ENCODE measurements at regions not wholly inside any gene's neighbourhood (a gene's known extent, or its start where the extent isn't known, plus 50 kb on each side); places are given as distances from the start of the nearest gene placed in this dataset.

DNA sequence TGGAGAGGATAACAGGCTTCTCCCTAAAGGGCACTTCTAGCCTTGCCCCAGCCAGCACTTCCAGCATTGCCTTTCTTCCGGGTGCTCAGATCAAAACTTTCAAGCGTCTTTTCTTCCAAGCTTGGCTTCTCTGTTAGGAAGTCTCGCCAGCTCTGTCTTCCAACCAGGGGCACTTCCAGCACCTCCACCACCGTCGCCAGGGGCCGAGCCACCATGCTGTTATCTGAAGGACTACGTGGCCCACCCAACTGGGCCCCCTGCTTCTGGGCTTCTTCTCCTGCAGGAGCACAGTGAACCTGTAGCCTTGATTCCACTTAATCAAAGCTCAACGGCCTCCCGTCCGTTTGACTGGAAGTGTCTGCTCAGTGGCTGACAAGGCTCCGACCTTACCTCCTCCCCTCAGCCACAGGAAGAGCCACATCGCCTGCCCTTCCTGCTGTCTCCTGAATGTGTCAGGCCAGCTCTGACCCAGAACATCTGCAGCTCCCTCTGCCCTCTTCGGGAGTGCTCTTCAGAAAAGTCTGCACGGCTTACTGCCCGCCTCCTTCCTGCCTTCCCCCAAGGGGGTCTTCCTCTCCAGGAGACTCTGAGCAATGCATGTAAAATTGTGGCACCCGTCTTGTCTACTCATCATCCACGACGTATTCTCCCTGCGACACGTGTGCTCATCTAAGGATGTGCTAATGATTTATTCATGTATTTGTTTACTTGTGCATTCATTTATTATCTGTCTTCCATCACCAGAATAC, 527.0 kb downstream of the CDH26 start:
- DNase-seq: no peak

- no peak for DNase-seq
These were observed 528.1 kb downstream of the CDH26 start for GRCh38 chr20:60486315-60486714.

GRCh38 chr20:60486937-60487336, 528.7 kb downstream of the CDH26 start:
- no peak for DNase-seq

- DNase-seq: no peak
These were observed 532.2 kb downstream of the CDH26 start for GRCh38 chr20:60490217-60491050.

DNA sequence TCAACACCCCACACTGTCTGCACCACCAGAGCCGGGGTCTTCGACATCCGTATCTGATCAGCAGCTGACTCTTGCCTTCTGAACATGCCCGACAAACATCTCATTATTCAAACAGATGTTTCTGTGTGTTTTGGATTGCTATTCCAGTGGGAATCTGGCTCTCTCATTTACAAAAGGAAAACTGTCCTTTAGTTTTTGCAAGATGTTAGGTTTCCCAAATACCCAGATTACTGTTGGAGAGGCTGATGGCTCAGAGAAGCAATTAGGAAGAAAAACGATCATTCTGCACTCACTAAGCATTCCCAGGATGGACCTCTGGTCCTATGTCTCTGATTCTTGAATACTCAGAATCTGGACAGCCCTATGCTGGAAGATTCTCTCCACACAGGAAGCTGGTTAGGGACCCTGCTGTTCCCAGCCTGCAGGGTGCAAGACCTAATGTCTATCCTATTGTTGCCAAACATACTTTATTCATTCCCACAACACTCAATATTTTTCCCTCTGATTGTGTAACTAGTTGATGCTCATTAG, 532.9 kb downstream of the CDH26 start:
- DNase-seq: no peak

DNA sequence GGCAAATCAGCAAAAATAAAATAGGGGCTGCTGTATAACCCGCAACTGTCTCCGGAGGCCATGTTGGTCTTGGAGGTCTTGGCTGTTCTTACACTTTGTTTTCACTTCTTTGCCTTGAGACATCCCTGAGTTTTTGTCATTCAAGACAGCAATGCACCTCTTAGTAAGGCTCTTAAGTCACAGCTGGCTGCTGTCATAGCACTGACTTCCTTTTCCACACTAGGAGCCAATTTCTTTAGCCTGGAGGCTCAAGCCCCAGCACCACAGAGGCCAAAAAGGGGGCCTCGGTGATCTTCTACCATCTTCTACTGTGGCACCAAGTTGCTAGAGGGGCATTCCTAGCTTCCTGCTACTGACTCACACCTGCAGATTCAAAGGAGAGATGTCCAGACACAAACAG, 536.3 kb downstream of the CDH26 start:
- DNase-seq: no peak

DNA sequence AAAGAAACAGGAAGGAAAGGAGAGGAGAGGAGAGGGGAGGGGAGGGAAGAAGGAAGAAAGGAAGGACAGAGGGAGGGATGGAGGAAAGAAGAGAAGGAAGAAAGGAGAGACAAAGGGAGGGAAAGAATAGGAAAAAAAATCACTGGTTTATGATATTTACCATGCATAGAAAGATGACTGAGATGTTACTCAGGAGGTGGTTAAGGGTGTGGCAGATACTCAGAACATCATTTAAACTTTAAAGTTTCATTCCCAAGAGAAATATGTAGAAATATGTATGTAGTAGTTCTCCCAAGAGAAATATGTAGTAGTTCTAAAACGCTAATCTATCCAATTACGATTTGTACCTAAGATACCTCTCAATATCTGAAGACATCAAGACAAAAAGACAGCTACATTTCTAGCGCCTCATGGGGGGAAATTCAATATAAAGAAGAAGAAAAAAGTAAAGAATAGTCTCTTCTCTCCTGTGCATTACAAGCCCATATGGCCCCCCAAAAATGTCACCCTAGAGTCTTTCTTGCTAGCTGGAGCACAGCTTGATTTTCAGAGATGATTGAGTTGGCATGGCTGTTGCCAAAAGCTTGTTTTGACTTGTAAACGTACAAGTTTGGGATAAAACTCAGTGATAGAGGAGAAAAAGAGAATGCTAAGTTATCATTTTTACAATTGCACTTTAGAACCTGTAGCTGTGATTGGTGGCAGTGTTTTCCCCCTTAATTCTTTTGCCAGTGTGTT, 539.2 kb downstream of the CDH26 start:
- DNase-seq: no peak

- no peak for DNase-seq
These were observed 541.9 kb downstream of the CDH26 start for GRCh38 chr20:60500038-60500701.

GRCh38 chr20:60501048-60501447, 542.8 kb downstream of the CDH26 start:
- DNase-seq: no peak

DNA sequence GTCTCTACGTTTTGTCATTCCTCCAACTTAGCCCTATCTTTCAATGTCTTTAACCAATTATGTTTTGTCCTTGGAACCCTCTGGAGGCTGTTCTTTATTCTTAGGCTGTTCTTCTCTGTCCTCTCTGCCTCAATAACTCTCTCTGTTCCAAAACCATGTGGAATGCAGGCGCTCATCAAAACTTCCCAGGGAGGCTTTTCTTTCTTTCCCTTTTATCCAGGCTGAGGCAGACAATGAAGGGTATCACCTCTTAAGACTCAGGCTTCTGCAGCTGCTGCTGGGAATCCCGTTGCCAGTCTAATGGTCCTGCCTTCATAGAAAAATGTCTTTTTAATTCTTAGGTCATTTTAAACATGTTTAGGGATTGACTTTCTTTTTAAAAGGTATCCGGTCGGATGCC, 544.7 kb downstream of the CDH26 start:
- no peak for DNase-seq

DNA sequence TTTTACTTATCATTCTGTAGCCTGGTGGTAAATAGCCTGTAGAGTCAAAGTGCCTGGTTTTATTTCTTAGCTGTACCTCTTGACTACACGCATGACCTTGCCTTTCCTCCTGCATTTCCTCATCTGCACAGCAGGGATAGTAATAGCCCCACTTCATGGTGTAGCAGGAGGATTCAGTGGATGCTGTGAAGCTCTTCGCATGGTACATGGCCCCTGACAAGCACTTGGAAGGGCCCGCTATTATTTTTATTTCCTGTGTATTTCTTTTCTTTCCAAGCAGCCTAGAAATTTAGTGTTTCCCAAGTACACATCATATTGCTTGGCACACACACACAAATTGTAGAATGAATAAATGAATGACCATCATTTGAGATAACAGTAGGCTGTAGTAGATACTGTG, 547.2 kb downstream of the CDH26 start:
- DNase-seq: no peak

GRCh38 chr20:60506061-60506460, 547.8 kb downstream of the CDH26 start:
- DNase-seq: no peak

GRCh38 chr20:60507087-60507694, 549.0 kb downstream of the CDH26 start:
- DNase-seq: no peak

DNA sequence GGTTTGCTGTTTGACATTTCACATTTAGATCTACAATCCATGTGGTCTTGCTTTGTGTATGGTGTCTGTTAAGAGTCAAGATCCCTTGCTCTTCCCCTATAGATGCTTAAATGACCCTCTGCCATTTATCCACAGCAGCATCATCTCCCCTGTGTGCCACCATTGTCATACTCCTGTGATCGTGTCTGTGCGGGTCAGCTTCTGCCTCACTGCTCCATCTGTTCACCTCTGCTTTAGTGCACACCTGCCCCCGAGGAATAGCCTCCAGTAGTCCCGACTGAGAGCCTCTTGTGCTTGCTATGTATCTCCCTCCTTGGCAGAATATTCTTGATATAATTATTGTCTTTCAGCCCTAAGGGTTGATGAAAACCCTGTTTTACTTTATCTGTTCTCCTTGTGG, 551.2 kb downstream of the CDH26 start:
- no peak for DNase-seq

- DNase-seq: no peak
These were observed 552.1 kb downstream of the CDH26 start for GRCh38 chr20:60510356-60510755.

GRCh38 chr20:60512443-60512842, 554.2 kb downstream of the CDH26 start:
- no peak for DNase-seq

DNA sequence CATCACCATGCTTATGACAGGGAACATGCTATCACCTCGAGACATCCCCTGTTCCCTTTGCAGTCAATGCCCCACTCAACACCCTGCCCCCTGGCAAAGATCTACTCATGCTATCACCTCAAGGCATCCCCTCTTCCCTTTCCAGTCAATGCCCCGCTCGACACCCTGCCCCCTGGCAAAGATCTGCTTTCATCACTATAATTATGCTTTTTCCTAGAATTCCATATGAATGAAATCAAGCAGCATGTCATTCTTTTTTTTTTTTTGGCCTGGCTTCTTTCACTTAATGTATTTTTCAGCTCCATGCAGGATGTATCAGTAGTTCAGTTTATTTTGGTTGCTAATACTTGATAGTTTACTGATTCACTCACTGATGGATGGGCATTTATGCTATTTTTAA, 554.9 kb downstream of the CDH26 start:
- DNase-seq: no peak

DNA sequence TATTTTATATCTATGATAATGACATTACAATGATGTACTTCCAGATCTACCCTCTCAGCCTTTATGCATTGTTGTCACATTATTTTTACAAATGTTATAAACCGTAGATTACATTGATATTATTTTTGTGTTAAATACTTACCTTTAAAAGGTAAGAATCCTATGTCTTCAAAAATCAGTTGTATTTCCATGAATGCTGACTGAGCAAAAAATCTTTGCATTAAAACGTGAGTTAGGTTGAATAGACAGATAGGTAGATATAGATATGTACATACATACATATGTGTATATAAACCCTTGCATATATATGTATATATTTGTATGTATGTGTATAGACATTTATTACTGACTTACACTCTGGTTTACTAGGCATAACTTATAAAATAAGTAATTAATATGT, 558.2 kb downstream of the CDH26 start:
- DNase-seq: no peak

GRCh38 chr20:60518022-60518421, 559.8 kb downstream of the CDH26 start:
- no peak for DNase-seq

DNA sequence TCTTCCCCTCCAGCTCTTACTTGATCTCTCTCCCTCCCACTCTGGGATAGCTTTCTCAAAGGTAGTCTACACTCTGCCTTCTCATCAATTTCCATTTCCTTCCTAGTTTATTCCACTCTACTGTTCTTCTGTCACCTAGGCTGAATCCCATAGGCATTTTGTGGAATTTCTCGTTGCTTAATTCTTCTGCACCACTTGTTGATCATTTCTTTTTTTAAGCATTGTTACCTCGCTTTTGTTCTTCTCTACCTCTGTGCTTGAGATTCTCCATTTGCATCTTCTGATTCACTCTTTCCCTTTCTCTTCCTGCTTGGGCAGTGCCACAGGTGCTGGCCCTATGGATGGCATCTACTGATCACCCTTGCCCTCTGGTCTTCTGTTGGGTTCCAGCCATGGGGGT, 567.2 kb downstream of the CDH26 start:
- no peak for DNase-seq

- no peak for DNase-seq
These were observed 569.4 kb downstream of the CDH26 start for GRCh38 chr20:60527656-60528055.

- DNase-seq: no peak
These were observed 569.9 kb downstream of the CDH26 start for GRCh38 chr20:60528141-60528540.

Data from suppressor macrophage treated with lipopolysaccharide for 1 hour (primary cell).